ENCODE measurements at regions not wholly inside any gene's neighbourhood (a gene's known extent, or its start where the extent isn't known, plus 50 kb on each side); places are given as distances from the start of the nearest gene placed in this dataset.

- CTCF ChIA-PET: no interaction called here
- Histone ChIP-seq H3K4me2 (no peak overlapping the region), H3K4me3 (no peak overlapping the region), H3K9me3 (no peaks in the 10 kb centered on the region), H3K4me1 (no peaks in the 10 kb centered on the region), H3K27ac (no peak overlapping the region)
- 40% methylated on average over 4 of the region's 4 CpGs for WGBS (ENCODE audit: missing lambda C conversion rate)
- FAIRE-seq (no peak), DNase-seq (ENCODE audit: low read depth in 1 of 2, low spot score in 1 of 2) (no peak), ATAC-seq (no peak)
- POLR2A ChIA-PET: no interaction called here
- TF ChIP-seq HMGXB4 (CRISPR knock-in tag; IDR thresholded peaks at IDR 0.05; ENCODE audit: borderline replicate concordance) (no peak), TFCP2L1 (CRISPR knock-in tag; IDR thresholded peaks at IDR 0.05) (no peak), E2F6 (IDR thresholded peaks at IDR 0.05; ENCODE audit: borderline replicate concordance, low read depth) (no peak), KDM5A (IDR thresholded peaks at IDR 0.05) (no peak), RARB (CRISPR knock-in tag; IDR thresholded peaks at IDR 0.05) (no peak)
- TF ChIP-seq, protein P1, sequence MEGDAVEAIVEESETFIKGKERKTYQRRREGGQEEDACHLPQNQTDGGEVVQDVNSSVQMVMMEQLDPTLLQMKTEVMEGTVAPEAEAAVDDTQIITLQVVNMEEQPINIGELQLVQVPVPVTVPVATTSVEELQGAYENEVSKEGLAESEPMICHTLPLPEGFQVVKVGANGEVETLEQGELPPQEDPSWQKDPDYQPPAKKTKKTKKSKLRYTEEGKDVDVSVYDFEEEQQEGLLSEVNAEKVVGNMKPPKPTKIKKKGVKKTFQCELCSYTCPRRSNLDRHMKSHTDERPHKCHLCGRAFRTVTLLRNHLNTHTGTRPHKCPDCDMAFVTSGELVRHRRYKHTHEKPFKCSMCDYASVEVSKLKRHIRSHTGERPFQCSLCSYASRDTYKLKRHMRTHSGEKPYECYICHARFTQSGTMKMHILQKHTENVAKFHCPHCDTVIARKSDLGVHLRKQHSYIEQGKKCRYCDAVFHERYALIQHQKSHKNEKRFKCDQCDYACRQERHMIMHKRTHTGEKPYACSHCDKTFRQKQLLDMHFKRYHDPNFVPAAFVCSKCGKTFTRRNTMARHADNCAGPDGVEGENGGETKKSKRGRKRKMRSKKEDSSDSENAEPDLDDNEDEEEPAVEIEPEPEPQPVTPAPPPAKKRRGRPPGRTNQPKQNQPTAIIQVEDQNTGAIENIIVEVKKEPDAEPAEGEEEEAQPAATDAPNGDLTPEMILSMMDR (IDR thresholded peaks at IDR 0.05): no peak
Measured at GRCh38 chr3:103393395-103394186, 958.8 kb downstream of the ZPLD1 start.

DNA sequence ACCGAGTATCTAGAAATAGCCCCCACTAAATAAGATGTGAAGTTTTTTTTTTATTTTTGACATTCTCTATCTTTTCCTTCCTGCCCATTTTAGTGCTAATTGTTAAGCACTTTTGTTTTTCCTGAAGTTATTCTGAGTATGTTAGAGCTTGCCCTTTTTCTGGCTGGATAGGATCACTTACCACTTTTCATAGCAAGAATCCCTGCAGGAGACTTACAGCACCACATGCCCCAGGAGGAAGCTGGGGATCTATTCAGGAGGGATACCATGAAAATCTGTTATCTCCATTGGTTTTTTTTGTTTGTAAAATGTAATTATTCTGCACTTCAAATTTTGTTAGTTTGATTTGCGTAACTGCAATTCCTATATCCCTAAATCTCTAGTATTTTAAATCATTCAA is 968.4 kb downstream of the ZPLD1 start:
- Histone ChIP-seq H3K9me3 (no peaks in the 10 kb centered on the region; the same call in 2 of the 3 replicates), H3K27ac (no peak overlapping the region), H3K4me1 (no peaks in the 10 kb centered on the region), H3K4me2 (no peak overlapping the region), H3K4me3 (no peak overlapping the region)
- WGBS (ENCODE audit: missing lambda C conversion rate): 36% methylated on average over 2 of the region's 2 CpGs
- no peak for TF ChIP-seq EHMT2 (IDR thresholded peaks at IDR 0.05; ENCODE audit: low read depth)
- TF ChIP-seq BHLHE40 (IDR thresholded peaks at IDR 0.05; ENCODE audit: low read depth, low read length): no peak
- CTCF ChIA-PET: no interaction called here
- ATAC-seq (no peak), FAIRE-seq (no peak), DNase-seq (ENCODE audit: low read depth in 1 of 2, low spot score in 1 of 2) (no peak)
- POLR2A ChIA-PET: no interaction called here

GRCh38 chr3:103406320-103406850 is 971.6 kb downstream of the ZPLD1 start:
- Histone ChIP-seq H3K4me1 (no peaks in the 10 kb centered on the region), H3K4me2 (no peak overlapping the region), H3K9me3 (no peaks in the 10 kb centered on the region), H3K4me3 (no peak overlapping the region), H3K27ac (no peak overlapping the region)
- ChIA-PET CTCF (no interaction called here), POLR2A (no interaction called here)
- no peak for DNase-seq (ENCODE audit: low read depth in 1 of 2, low spot score in 1 of 2)
- no peak for ATAC-seq
- TF ChIP-seq POLR2A (IDR thresholded peaks at IDR 0.05; ENCODE audit: low read length) (no peak), REST (IDR thresholded peaks at IDR 0.05) (no peak), RCOR1 (IDR thresholded peaks at IDR 0.05; ENCODE audit: low read depth, low read length) (no peak), RFX5 (IDR thresholded peaks at IDR 0.05) (no peak)
- TF ChIP-seq, protein P1 (IDR thresholded peaks at IDR 0.05): no peak
- WGBS (ENCODE audit: missing lambda C conversion rate): 30% methylated on average over 7 of the region's 7 CpGs
- no peak for FAIRE-seq

Data from A549 (cell line).